ENCODE measurements at regions not wholly inside any gene's neighbourhood (a gene's known extent, or its start where the extent isn't known, plus 50 kb on each side); places are given as distances from the start of the nearest gene placed in this dataset.

GRCh38 chr5:136781464-136781863, 416.1 kb upstream of the TRPC7 start:
- Histone ChIP-seq H3K36me3 (ENCODE audit: control insufficient read depth, insufficient read depth, low read length) (no peaks in the 10 kb centered on the region), H4K20me1 (ENCODE audit: control insufficient read depth, extremely low read depth, insufficient read depth, low read length) (no peaks in the 10 kb centered on the region), H3K4me2 (ENCODE audit: extremely low read depth, insufficient read depth, low read length) (no peak overlapping the region), H3K4me1 (ENCODE audit: control insufficient read depth, extremely low read depth, insufficient read depth, low read length) (no peaks in the 10 kb centered on the region), H2AFZ (ENCODE audit: low read length) (no peak overlapping the region), H3K79me2 (ENCODE audit: control insufficient read depth, insufficient read depth, low read length) (no peaks in the 10 kb centered on the region), H3K27me3 (ENCODE audit: control insufficient read depth, insufficient read depth, low read length) (no peaks in the 10 kb centered on the region), H3K9ac (ENCODE audit: insufficient read depth, low read length) (no peak overlapping the region), H3K4me3 (replicated peaks in 1 of 4; ENCODE audit: control extremely low read depth in 1 of 4, insufficient read depth in 1 of 4, low read depth in 3 of 4, low read length in 4 of 4) (no peak overlapping the region), H3K9me3 (ENCODE audit: control insufficient read depth, insufficient read depth, low read depth, low read length) (no peaks in the 10 kb centered on the region), H3K27ac (ENCODE audit: insufficient read depth, low read length) (no peak overlapping the region)
- peak in 1 of 2 donors; percentile 82 for DNase-seq (ENCODE audit: low read depth in 2 of 2)
- TF ChIP-seq EZH2 (IDR thresholded peaks at IDR 0.05; ENCODE audit: low read length, missing control alignments) (no peak), CTCF (conservative IDR thresholded peaks at IDR 0.05 in 1 of 2, IDR thresholded peaks at IDR 0.05 in 1 of 2; ENCODE audit: low read depth in 1 of 2, low read length in 2 of 2) (no peak)

- no peaks in the 10 kb centered on the region for H3K27me3 ChIP-seq (ENCODE audit: control insufficient read depth, insufficient read depth, low read length)
- H3K79me2 ChIP-seq (ENCODE audit: control insufficient read depth, insufficient read depth, low read length), result no peaks in the 10 kb centered on the region
- no peaks in the 10 kb centered on the region for H3K9me3 ChIP-seq (ENCODE audit: control insufficient read depth, insufficient read depth, low read depth, low read length)
- H3K4me3 ChIP-seq (replicated peaks in 1 of 4; ENCODE audit: control extremely low read depth in 1 of 4, insufficient read depth in 1 of 4, low read depth in 3 of 4, low read length in 4 of 4), result no peak overlapping the region
- no peak overlapping the region for H3K9ac ChIP-seq (ENCODE audit: insufficient read depth, low read length)
- H2AFZ ChIP-seq (ENCODE audit: low read length), result no peak overlapping the region
- H3K4me2 ChIP-seq (ENCODE audit: extremely low read depth, insufficient read depth, low read length), result no peak overlapping the region
- no peaks in the 10 kb centered on the region for H4K20me1 ChIP-seq (ENCODE audit: control insufficient read depth, extremely low read depth, insufficient read depth, low read length)
- DNase-seq (ENCODE audit: low read depth in 2 of 2), result no peak
- TF ChIP-seq EZH2 (IDR thresholded peaks at IDR 0.05; ENCODE audit: low read length, missing control alignments) (no peak), CTCF (conservative IDR thresholded peaks at IDR 0.05 in 1 of 2, IDR thresholded peaks at IDR 0.05 in 1 of 2; ENCODE audit: low read depth in 1 of 2, low read length in 2 of 2) (no peak)
- no peaks in the 10 kb centered on the region for H3K36me3 ChIP-seq (ENCODE audit: control insufficient read depth, insufficient read depth, low read length)
- no peak overlapping the region for H3K27ac ChIP-seq (ENCODE audit: insufficient read depth, low read length)
- H3K4me1 ChIP-seq (ENCODE audit: control insufficient read depth, extremely low read depth, insufficient read depth, low read length), result no peaks in the 10 kb centered on the region
These were observed 415.2 kb upstream of the TRPC7 start for GRCh38 chr5:136780518-136780917.

- no peaks in the 10 kb centered on the region for H3K4me1 ChIP-seq (ENCODE audit: control insufficient read depth, extremely low read depth, insufficient read depth, low read length)
- no peaks in the 10 kb centered on the region for H3K27me3 ChIP-seq (ENCODE audit: control insufficient read depth, insufficient read depth, low read length)
- H3K9ac ChIP-seq (ENCODE audit: insufficient read depth, low read length), result no peak overlapping the region
- H3K9me3 ChIP-seq (ENCODE audit: control insufficient read depth, insufficient read depth, low read depth, low read length), result no peaks in the 10 kb centered on the region
- no peaks in the 10 kb centered on the region for H3K36me3 ChIP-seq (ENCODE audit: control insufficient read depth, insufficient read depth, low read length)
- H4K20me1 ChIP-seq (ENCODE audit: control insufficient read depth, extremely low read depth, insufficient read depth, low read length), result no peaks in the 10 kb centered on the region
- TF ChIP-seq EZH2 (IDR thresholded peaks at IDR 0.05; ENCODE audit: low read length, missing control alignments) (no peak), CTCF (conservative IDR thresholded peaks at IDR 0.05 in 1 of 2, IDR thresholded peaks at IDR 0.05 in 1 of 2; ENCODE audit: low read depth in 1 of 2, low read length in 2 of 2) (no peak)
- H3K27ac ChIP-seq (ENCODE audit: insufficient read depth, low read length), result no peak overlapping the region
- no peak overlapping the region for H2AFZ ChIP-seq (ENCODE audit: low read length)
- H3K4me3 ChIP-seq (replicated peaks in 1 of 4; ENCODE audit: control extremely low read depth in 1 of 4, insufficient read depth in 1 of 4, low read depth in 3 of 4, low read length in 4 of 4), result no peak overlapping the region
- no peaks in the 10 kb centered on the region for H3K79me2 ChIP-seq (ENCODE audit: control insufficient read depth, insufficient read depth, low read length)
- peak in 1 of 2 donors; percentile 31 for DNase-seq (ENCODE audit: low read depth in 2 of 2)
- no peak overlapping the region for H3K4me2 ChIP-seq (ENCODE audit: extremely low read depth, insufficient read depth, low read length)
These were observed 410.9 kb upstream of the TRPC7 start for GRCh38 chr5:136776022-136776927.
